ENCODE measurements at regions not wholly inside any gene's neighbourhood (a gene's known extent, or its start where the extent isn't known, plus 50 kb on each side); places are given as distances from the start of the nearest gene placed in this dataset.

DNA sequence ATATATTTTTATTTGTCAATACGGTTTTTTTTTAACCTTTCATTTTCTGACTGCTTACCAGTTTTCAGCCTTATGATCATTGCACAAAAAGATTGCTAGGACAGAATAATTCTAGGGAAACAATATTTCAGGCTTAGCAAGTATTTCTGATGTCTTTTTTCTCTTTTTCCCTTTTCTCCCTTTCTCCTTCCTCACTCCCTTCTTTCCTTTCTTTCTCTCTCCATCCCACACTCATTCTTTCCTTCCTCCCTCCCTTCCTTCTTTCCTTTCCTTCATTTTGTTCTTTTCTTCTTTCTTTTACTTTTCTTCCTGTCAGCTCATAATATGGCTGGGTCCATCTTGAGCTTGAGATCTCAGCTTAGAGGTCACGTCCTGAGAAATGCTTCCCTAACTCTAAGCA is 601.4 kb upstream of the NOVA1 start:
- Histone ChIP-seq H3K4me3 (ENCODE audit: low read depth, low read length) (no peak overlapping the region), H3K36me3 (ENCODE audit: control insufficient read depth, insufficient read depth, low read length) (no peaks in the 10 kb centered on the region), H3K27me3 (ENCODE audit: control insufficient read depth, insufficient read depth, low read length) (no peaks in the 10 kb centered on the region), H3K9me3 (ENCODE audit: control insufficient read depth, insufficient read depth, low read length) (no peaks in the 10 kb centered on the region), H3K27ac (ENCODE audit: low read depth, low read length) (no peak overlapping the region), H3K4me1 (ENCODE audit: control insufficient read depth, insufficient read depth, low read length) (no peaks in the 10 kb centered on the region)
- WGBS (ENCODE audit: insufficient coverage) = no CpG with 5 or more reads among the region's 2 CpGs
- DNase-seq (ENCODE audit: low read depth in 4 of 6, low spot score in 6 of 6) = no peak

GRCh38 chr14:27205036-27205435 is 607.2 kb upstream of the NOVA1 start:
- Histone ChIP-seq H3K9me3 (ENCODE audit: control insufficient read depth, insufficient read depth, low read length) (no peaks in the 10 kb centered on the region), H3K27ac (ENCODE audit: low read depth, low read length) (no peak overlapping the region), H3K4me1 (ENCODE audit: control insufficient read depth, insufficient read depth, low read length) (no peaks in the 10 kb centered on the region), H3K27me3 (ENCODE audit: control insufficient read depth, insufficient read depth, low read length) (no peaks in the 10 kb centered on the region), H3K4me3 (ENCODE audit: low read depth, low read length) (no peak overlapping the region), H3K36me3 (ENCODE audit: control insufficient read depth, insufficient read depth, low read length) (no peaks in the 10 kb centered on the region)
- WGBS (ENCODE audit: insufficient coverage) = no CpG with 5 or more reads among the region's 1 CpG
- DNase-seq (ENCODE audit: low read depth in 4 of 6, low spot score in 6 of 6) = peak in 1 of 6 donors; percentile 22

- H3K27me3 ChIP-seq (ENCODE audit: control insufficient read depth, insufficient read depth, low read length) = no peaks in the 10 kb centered on the region
- no peaks in the 10 kb centered on the region for H3K4me1 ChIP-seq (ENCODE audit: control insufficient read depth, insufficient read depth, low read length)
- peak in 1 of 6 donors; percentile 69 for DNase-seq (ENCODE audit: low read depth in 4 of 6, low spot score in 6 of 6)
- no peaks in the 10 kb centered on the region for H3K9me3 ChIP-seq (ENCODE audit: control insufficient read depth, insufficient read depth, low read length)
- H3K4me3 ChIP-seq (ENCODE audit: low read depth, low read length) = no peak overlapping the region
- no peaks in the 10 kb centered on the region for H3K36me3 ChIP-seq (ENCODE audit: control insufficient read depth, insufficient read depth, low read length)
- H3K27ac ChIP-seq (ENCODE audit: low read depth, low read length) = no peak overlapping the region
Observed at GRCh38 chr14:27211741-27212140, 613.9 kb upstream of the NOVA1 start.

GRCh38 chr14:27222671-27223070 is 624.8 kb upstream of the NOVA1 start:
- Histone ChIP-seq H3K27ac (ENCODE audit: low read depth, low read length) (no peak overlapping the region), H3K4me3 (ENCODE audit: low read depth, low read length) (no peak overlapping the region), H3K9me3 (ENCODE audit: control insufficient read depth, insufficient read depth, low read length) (no peaks in the 10 kb centered on the region), H3K4me1 (ENCODE audit: control insufficient read depth, insufficient read depth, low read length) (no peaks in the 10 kb centered on the region), H3K36me3 (ENCODE audit: control insufficient read depth, insufficient read depth, low read length) (no peaks in the 10 kb centered on the region), H3K27me3 (ENCODE audit: control insufficient read depth, insufficient read depth, low read length) (no peaks in the 10 kb centered on the region)
- DNase-seq (ENCODE audit: low read depth in 4 of 6, low spot score in 6 of 6) = no peak
- WGBS (ENCODE audit: insufficient coverage) = no CpG with 5 or more reads among the region's 2 CpGs

GRCh38 chr14:27223906-27224305 is 626.1 kb upstream of the NOVA1 start:
- DNase-seq (ENCODE audit: low read depth in 4 of 6, low spot score in 6 of 6) = no peak

DNA sequence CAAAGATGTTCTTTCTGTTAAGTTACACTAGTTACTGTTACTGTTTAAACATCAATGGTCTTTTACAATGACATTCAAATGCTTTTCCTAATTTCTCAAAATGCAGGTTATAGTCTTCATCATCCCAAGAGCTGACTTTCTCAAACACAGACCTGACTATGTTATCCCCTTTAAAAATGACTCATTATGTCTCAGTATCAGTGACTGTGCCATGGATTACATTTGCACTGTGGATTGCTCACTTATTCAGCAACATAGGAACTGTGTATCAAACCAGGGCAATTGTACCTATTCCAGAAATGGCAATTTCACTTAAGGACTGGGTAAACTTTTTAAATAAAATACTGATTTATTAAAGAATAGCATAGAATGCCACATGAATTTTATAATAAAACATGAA is 630.2 kb upstream of the NOVA1 start:
- Histone ChIP-seq H3K27me3 (ENCODE audit: control insufficient read depth, insufficient read depth, low read length) (no peaks in the 10 kb centered on the region), H3K9me3 (ENCODE audit: control insufficient read depth, insufficient read depth, low read length) (no peaks in the 10 kb centered on the region), H3K27ac (ENCODE audit: low read depth, low read length) (no peak overlapping the region), H3K4me1 (ENCODE audit: control insufficient read depth, insufficient read depth, low read length) (no peaks in the 10 kb centered on the region), H3K4me3 (ENCODE audit: low read depth, low read length) (no peak overlapping the region), H3K36me3 (ENCODE audit: control insufficient read depth, insufficient read depth, low read length) (no peaks in the 10 kb centered on the region)
- DNase-seq (ENCODE audit: low read depth in 4 of 6, low spot score in 6 of 6) = no peak

More at GRCh38 chr14:27223906-27224305, 626.1 kb upstream of the NOVA1 start:
- Histone ChIP-seq H3K4me1 (ENCODE audit: control insufficient read depth, insufficient read depth, low read length) (no peaks in the 10 kb centered on the region), H3K27ac (ENCODE audit: low read depth, low read length) (no peak overlapping the region), H3K4me3 (ENCODE audit: low read depth, low read length) (no peak overlapping the region), H3K36me3 (ENCODE audit: control insufficient read depth, insufficient read depth, low read length) (no peaks in the 10 kb centered on the region), H3K9me3 (ENCODE audit: control insufficient read depth, insufficient read depth, low read length) (no peaks in the 10 kb centered on the region), H3K27me3 (ENCODE audit: control insufficient read depth, insufficient read depth, low read length) (no peaks in the 10 kb centered on the region)

- H3K4me3 ChIP-seq (ENCODE audit: low read depth, low read length) = no peak overlapping the region
- H3K27ac ChIP-seq (ENCODE audit: low read depth, low read length) = no peak overlapping the region
- no peaks in the 10 kb centered on the region for H3K9me3 ChIP-seq (ENCODE audit: control insufficient read depth, insufficient read depth, low read length)
- H3K27me3 ChIP-seq (ENCODE audit: control insufficient read depth, insufficient read depth, low read length) = no peaks in the 10 kb centered on the region
- 80% methylated on average over 1 of the region's 4 CpGs for WGBS (ENCODE audit: insufficient coverage)
- no peak for DNase-seq (ENCODE audit: low read depth in 4 of 6, low spot score in 6 of 6)
- H3K36me3 ChIP-seq (ENCODE audit: control insufficient read depth, insufficient read depth, low read length) = no peaks in the 10 kb centered on the region
- no peaks in the 10 kb centered on the region for H3K4me1 ChIP-seq (ENCODE audit: control insufficient read depth, insufficient read depth, low read length)
Observed at GRCh38 chr14:27234331-27234730, 636.5 kb upstream of the NOVA1 start.

DNA sequence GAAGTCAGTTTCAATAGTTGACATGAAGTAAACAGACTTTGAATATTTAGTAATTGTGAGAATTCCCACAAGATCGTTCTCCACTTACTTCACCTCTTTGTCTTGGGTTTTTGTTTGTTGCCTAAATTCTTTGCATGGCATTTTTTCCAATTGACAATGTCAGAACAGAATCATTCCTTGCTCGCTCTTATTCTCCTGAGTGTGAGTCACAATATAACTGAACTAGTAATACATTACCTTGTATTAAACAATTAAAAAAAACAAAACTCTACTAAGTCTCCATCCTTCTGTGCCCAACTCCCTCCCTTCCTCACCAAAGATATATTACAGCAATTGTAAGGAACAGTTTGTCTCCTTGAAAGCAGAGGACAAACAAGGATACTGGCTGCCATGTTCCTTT is 638.8 kb upstream of the NOVA1 start:
- DNase-seq (ENCODE audit: low read depth in 4 of 6, low spot score in 6 of 6) = no peak
- H3K4me3 ChIP-seq (ENCODE audit: low read depth, low read length) = no peak overlapping the region
- H3K27me3 ChIP-seq (ENCODE audit: control insufficient read depth, insufficient read depth, low read length) = no peaks in the 10 kb centered on the region
- no CpG with 5 or more reads among the region's 2 CpGs for WGBS (ENCODE audit: insufficient coverage)
- no peak overlapping the region for H3K27ac ChIP-seq (ENCODE audit: low read depth, low read length)
- H3K36me3 ChIP-seq (ENCODE audit: control insufficient read depth, insufficient read depth, low read length) = no peaks in the 10 kb centered on the region
- no peaks in the 10 kb centered on the region for H3K4me1 ChIP-seq (ENCODE audit: control insufficient read depth, insufficient read depth, low read length)
- no peaks in the 10 kb centered on the region for H3K9me3 ChIP-seq (ENCODE audit: control insufficient read depth, insufficient read depth, low read length)

GRCh38 chr14:27242874-27243273 is 645.0 kb upstream of the NOVA1 start:
- H3K4me3 ChIP-seq (ENCODE audit: low read depth, low read length) = no peak overlapping the region
- no peaks in the 10 kb centered on the region for H3K36me3 ChIP-seq (ENCODE audit: control insufficient read depth, insufficient read depth, low read length)
- WGBS (ENCODE audit: insufficient coverage) = 58% methylated on average over 1 of the region's 3 CpGs
- no peaks in the 10 kb centered on the region for H3K4me1 ChIP-seq (ENCODE audit: control insufficient read depth, insufficient read depth, low read length)
- DNase-seq (ENCODE audit: low read depth in 4 of 6, low spot score in 6 of 6) = no peak
- H3K27me3 ChIP-seq (ENCODE audit: control insufficient read depth, insufficient read depth, low read length) = no peaks in the 10 kb centered on the region
- H3K9me3 ChIP-seq (ENCODE audit: control insufficient read depth, insufficient read depth, low read length) = no peaks in the 10 kb centered on the region
- no peak overlapping the region for H3K27ac ChIP-seq (ENCODE audit: low read depth, low read length)

DNA sequence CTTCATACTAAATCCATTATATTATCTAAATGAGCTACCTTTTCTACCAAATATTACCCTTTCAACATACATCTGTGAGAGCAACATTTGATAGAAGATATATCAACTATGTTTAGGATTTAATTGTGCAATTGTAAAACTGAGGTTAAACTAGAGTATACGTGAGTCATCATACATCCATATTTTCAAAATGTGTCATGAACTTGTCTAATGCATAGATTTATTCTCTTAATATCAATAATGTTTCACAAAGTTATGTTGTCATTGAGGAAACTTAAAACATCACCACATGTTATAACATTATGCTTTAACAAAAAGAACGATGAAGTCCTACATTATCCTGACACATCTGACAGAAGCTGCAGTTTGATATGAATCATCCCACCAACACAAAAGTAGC is 645.5 kb upstream of the NOVA1 start:
- Histone ChIP-seq H3K27ac (ENCODE audit: low read depth, low read length) (no peak overlapping the region), H3K27me3 (ENCODE audit: control insufficient read depth, insufficient read depth, low read length) (no peaks in the 10 kb centered on the region), H3K4me1 (ENCODE audit: control insufficient read depth, insufficient read depth, low read length) (no peaks in the 10 kb centered on the region), H3K4me3 (ENCODE audit: low read depth, low read length) (no peak overlapping the region), H3K9me3 (ENCODE audit: control insufficient read depth, insufficient read depth, low read length) (no peaks in the 10 kb centered on the region), H3K36me3 (ENCODE audit: control insufficient read depth, insufficient read depth, low read length) (no peaks in the 10 kb centered on the region)
- DNase-seq (ENCODE audit: low read depth in 4 of 6, low spot score in 6 of 6) = no peak
- no CpG with 5 or more reads among the region's 2 CpGs for WGBS (ENCODE audit: insufficient coverage)

DNA sequence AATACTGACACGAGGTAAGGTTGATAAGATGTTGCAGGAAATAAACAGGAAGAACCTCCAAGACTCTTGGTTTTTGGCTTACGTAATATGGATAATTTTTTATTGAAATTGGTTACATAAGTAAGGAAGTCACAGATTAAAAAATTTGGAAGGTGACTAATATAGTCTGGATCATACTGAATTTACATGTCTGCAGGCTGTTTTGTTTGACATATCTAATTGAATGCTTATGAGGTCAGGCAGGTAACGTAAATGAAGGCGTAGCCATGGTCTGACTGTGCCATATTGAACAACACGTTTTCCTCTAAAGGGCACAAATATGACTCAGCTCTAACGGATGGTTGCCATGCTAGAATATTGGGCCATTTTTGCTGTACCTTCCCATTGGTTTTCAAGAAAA is 648.1 kb upstream of the NOVA1 start:
- no peak for DNase-seq (ENCODE audit: low read depth in 4 of 6, low spot score in 6 of 6)
- Histone ChIP-seq H3K36me3 (ENCODE audit: control insufficient read depth, insufficient read depth, low read length) (no peaks in the 10 kb centered on the region), H3K4me3 (ENCODE audit: low read depth, low read length) (no peak overlapping the region), H3K4me1 (ENCODE audit: control insufficient read depth, insufficient read depth, low read length) (no peaks in the 10 kb centered on the region), H3K9me3 (ENCODE audit: control insufficient read depth, insufficient read depth, low read length) (no peaks in the 10 kb centered on the region), H3K27me3 (ENCODE audit: control insufficient read depth, insufficient read depth, low read length) (no peaks in the 10 kb centered on the region), H3K27ac (ENCODE audit: low read depth, low read length) (no peak overlapping the region)
- 92% methylated on average over 3 of the region's 6 CpGs for WGBS (ENCODE audit: insufficient coverage)

Data from spinal cord (tissue), 9 donors.